Urinary bladder (tissue), 3 donors: ENCODE measurements at regions not wholly inside any gene's neighbourhood (a gene's known extent, or its start where the extent isn't known, plus 50 kb on each side); places are given as distances from the start of the nearest gene placed in this dataset.
A peak's percentile ranks its signal among the peaks of the same experiment; 100 is the strongest.
"Not testable (repeated sequence)": the region's sequence is repeated elsewhere in the genome, so short reads cannot be mapped to it uniquely, and the experiment has no call there.

Experiments used
- DNase-seq: peaks from one replicate; pipeline ENCODE4 v3.0.0-alpha.2; 2015; ENCODE audit errors: extremely low spot score
- H3K27ac ChIP-seq: one replicate; pipeline ENCODE4 v1.5.1; 2013; ENCODE audit warnings: low read depth, mild to moderate bottlenecking, moderate library complexity
- H3K36me3 ChIP-seq: one replicate; pipeline ENCODE4 v1.6.1; 2013; ENCODE audit warnings: mild to moderate bottlenecking, moderate library complexity; ENCODE audit not compliant: insufficient read depth
- H3K4me1 ChIP-seq: one replicate; pipeline ENCODE4 v1.6.1; 2013; ENCODE audit warnings: mild to moderate bottlenecking, moderate library complexity; ENCODE audit not compliant: insufficient read depth
- H3K4me3 ChIP-seq: one replicate; pipeline ENCODE4 v1.5.1; 2013; ENCODE audit warnings: low read depth, low read length
- WGBS: extraction: QIAGEN DNeasy Blood & Tissue Kit; methylation state at CpG from one replicate; pipeline ENCODE4 v1.1.7; 2013; 5-methylcytosine and 5-hydroxymethylcytosine counted together
- donor health status: healthy with polysubstance abuse.
- donor health status: healthy.

- Histone ChIP-seq H3K4me1 (no peaks in the 10 kb centered on the region), H3K27ac (no peak overlapping the region), H3K4me3 (no peak overlapping the region), H3K36me3 (no peaks in the 10 kb centered on the region)
- WGBS: 50% methylated on average over 2 of the region's 2 CpGs
- no peak for DNase-seq
Observed at GRCh38 chr2:208916881-208917280, 507.0 kb upstream of the MAP2 start.

- not testable (repeated sequence) for H3K4me1 ChIP-seq, H3K4me3 ChIP-seq, H3K27ac ChIP-seq, H3K36me3 ChIP-seq, DNase-seq
- 98% methylated on average over 1 of the region's 1 CpG for WGBS
Observed at GRCh38 chr2:208921358-208921757, 502.5 kb upstream of the MAP2 start.

GRCh38 chr2:208927867-208928266, 496.0 kb upstream of the MAP2 start:
- Histone ChIP-seq H3K4me3 (no peak overlapping the region), H3K27ac (no peak overlapping the region), H3K4me1 (no peaks in the 10 kb centered on the region), H3K36me3 (no peaks in the 10 kb centered on the region)
- DNase-seq: no peak

- Histone ChIP-seq H3K36me3 (no peaks in the 10 kb centered on the region), H3K4me3 (no peak overlapping the region), H3K27ac (no peak overlapping the region), H3K4me1 (no peaks in the 10 kb centered on the region)
- 35% methylated on average over 5 of the region's 5 CpGs for WGBS
- peak; percentile 36 for DNase-seq
Observed at GRCh38 chr2:208929139-208929864, 494.5 kb upstream of the MAP2 start.

GRCh38 chr2:208929894-208930427, 493.9 kb upstream of the MAP2 start:
- Histone ChIP-seq H3K36me3 (no peaks in the 10 kb centered on the region), H3K27ac (no peak overlapping the region), H3K4me1 (no peaks in the 10 kb centered on the region), H3K4me3 (no peak overlapping the region)
- 78% methylated on average over 3 of the region's 3 CpGs for WGBS
- DNase-seq: no peak

- no peaks in the 10 kb centered on the region for H3K36me3 ChIP-seq
- WGBS: 92% methylated on average over 2 of the region's 2 CpGs
- H3K4me3 ChIP-seq: no peak overlapping the region
- no peaks in the 10 kb centered on the region for H3K4me1 ChIP-seq
- no peak overlapping the region for H3K27ac ChIP-seq
- no peak for DNase-seq
Observed at GRCh38 chr2:208935531-208935930, 488.3 kb upstream of the MAP2 start.

- Histone ChIP-seq H3K36me3 (no peaks in the 10 kb centered on the region), H3K4me3 (no peak overlapping the region), H3K4me1 (no peaks in the 10 kb centered on the region), H3K27ac (no peak overlapping the region)
- WGBS: 59% methylated on average over 1 of the region's 1 CpG
- no peak for DNase-seq
Observed at GRCh38 chr2:208937521-208937920, 486.3 kb upstream of the MAP2 start.

GRCh38 chr2:208939852-208940251, 484.0 kb upstream of the MAP2 start:
- Histone ChIP-seq H3K36me3 (no peaks in the 10 kb centered on the region), H3K27ac (no peak overlapping the region), H3K4me1 (no peaks in the 10 kb centered on the region), H3K4me3 (no peak overlapping the region)
- DNase-seq: no peak
- WGBS: 74% methylated on average over 1 of the region's 1 CpG

- H3K4me3 ChIP-seq: no peak overlapping the region
- H3K27ac ChIP-seq: no peak overlapping the region
- 77% methylated on average over 8 of the region's 8 CpGs for WGBS
- no peaks in the 10 kb centered on the region for H3K4me1 ChIP-seq
- no peak for DNase-seq
- no peaks in the 10 kb centered on the region for H3K36me3 ChIP-seq
Observed at GRCh38 chr2:208945719-208946256, 478.1 kb upstream of the MAP2 start.

- 51% methylated on average over 1 of the region's 1 CpG for WGBS
- Histone ChIP-seq H3K36me3 (no peaks in the 10 kb centered on the region), H3K27ac (no peak overlapping the region), H3K4me1 (no peaks in the 10 kb centered on the region), H3K4me3 (no peak overlapping the region)
- no peak for DNase-seq
Observed at GRCh38 chr2:208948073-208948472, 475.8 kb upstream of the MAP2 start.

GRCh38 chr2:208970070-208970469, 453.8 kb upstream of the MAP2 start:
- no peaks in the 10 kb centered on the region for H3K4me1 ChIP-seq
- H3K4me3 ChIP-seq: no peak overlapping the region
- H3K27ac ChIP-seq: no peak overlapping the region
- 83% methylated on average over 4 of the region's 4 CpGs for WGBS
- no peaks in the 10 kb centered on the region for H3K36me3 ChIP-seq
- no peak for DNase-seq

GRCh38 chr2:208977582-208977981, 446.3 kb upstream of the MAP2 start:
- Histone ChIP-seq H3K36me3 (no peaks in the 10 kb centered on the region), H3K4me3 (no peak overlapping the region), H3K27ac (no peak overlapping the region), H3K4me1 (no peaks in the 10 kb centered on the region)
- 62% methylated on average over 2 of the region's 2 CpGs for WGBS
- DNase-seq: no peak

- DNase-seq: no peak
- H3K36me3 ChIP-seq: no peaks in the 10 kb centered on the region
- H3K27ac ChIP-seq: no peak overlapping the region
- H3K4me1 ChIP-seq: no peaks in the 10 kb centered on the region
- no peak overlapping the region for H3K4me3 ChIP-seq
Observed at GRCh38 chr2:208978946-208979345, 444.9 kb upstream of the MAP2 start.

GRCh38 chr2:208980321-208980720, 443.5 kb upstream of the MAP2 start:
- Histone ChIP-seq H3K4me3 (no peak overlapping the region), H3K4me1 (no peaks in the 10 kb centered on the region), H3K36me3 (no peaks in the 10 kb centered on the region), H3K27ac (no peak overlapping the region)
- no peak for DNase-seq
